GM21576 (cell line): ENCODE measurements at regions not wholly inside any gene's neighbourhood (a gene's known extent, or its start where the extent isn't known, plus 50 kb on each side); places are given as distances from the start of the nearest gene placed in this dataset.
"Not testable (repeated sequence)": the region's sequence is repeated elsewhere in the genome, so short reads cannot be mapped to it uniquely, and the experiment has no call there.

Experiments used
- ATAC-seq: cut with Tn5 transposase; IDR thresholded peaks from one replicate; pipeline ENCODE4 v1.9.1; 2021; ENCODE audit warnings: mild to moderate bottlenecking, moderate library complexity; ENCODE audit not compliant: unreplicated experiment

- ATAC-seq, result no peak
Observed at GRCh38 chr5:60448600-60448999, 251.4 kb downstream of the DEPDC1B start.

GRCh38 chr5:60447488-60447920 is 252.5 kb downstream of the DEPDC1B start:
- ATAC-seq, result no peak

- no peak for ATAC-seq
Observed at GRCh38 chr5:60446917-60447316, 253.0 kb downstream of the DEPDC1B start.

GRCh38 chr5:60445921-60446320 is 254.0 kb downstream of the DEPDC1B start:
- no peak for ATAC-seq

GRCh38 chr5:60445427-60445826 is 254.5 kb downstream of the DEPDC1B start:
- ATAC-seq, result no peak

GRCh38 chr5:60444661-60445360 is 255.2 kb downstream of the DEPDC1B start:
- no peak for ATAC-seq

GRCh38 chr5:60439552-60439951 is 260.4 kb downstream of the DEPDC1B start:
- no peak for ATAC-seq

GRCh38 chr5:60437308-60437707 is 262.7 kb downstream of the DEPDC1B start:
- no peak for ATAC-seq

- peak; percentile 93 for ATAC-seq
Observed at GRCh38 chr5:60436518-60436917, 263.4 kb downstream of the DEPDC1B start.

GRCh38 chr5:60435808-60436207 is 264.2 kb downstream of the DEPDC1B start:
- no peak for ATAC-seq

GRCh38 chr5:60426189-60426588 is 273.8 kb downstream of the DEPDC1B start:
- not testable (repeated sequence) for ATAC-seq

GRCh38 chr5:60420773-60421172 is 279.2 kb downstream of the DEPDC1B start:
- ATAC-seq, result not testable (repeated sequence)

GRCh38 chr5:60417500-60418181 is 282.3 kb downstream of the DEPDC1B start:
- no peak for ATAC-seq

- ATAC-seq, result no peak
Observed at GRCh38 chr5:60415443-60415842, 284.5 kb downstream of the DEPDC1B start.

- ATAC-seq, result no peak
Observed at GRCh38 chr5:60410427-60410826, 289.5 kb downstream of the DEPDC1B start.

GRCh38 chr5:60404171-60404570 is 295.8 kb downstream of the DEPDC1B start:
- no peak for ATAC-seq

GRCh38 chr5:60403343-60404006 is 296.5 kb downstream of the DEPDC1B start:
- ATAC-seq, result no peak

- no peak for ATAC-seq
Observed at GRCh38 chr5:60402161-60402785, 297.7 kb downstream of the DEPDC1B start.

GRCh38 chr5:60401526-60401925 is 298.4 kb downstream of the DEPDC1B start:
- no peak for ATAC-seq

GRCh38 chr5:60399507-60399906 is 300.5 kb downstream of the DEPDC1B start:
- no peak for ATAC-seq

GRCh38 chr5:60395712-60396329 is 304.1 kb downstream of the DEPDC1B start:
- ATAC-seq, result no peak
